ENCODE measurements at regions not wholly inside any gene's neighbourhood (a gene's known extent, or its start where the extent isn't known, plus 50 kb on each side); places are given as distances from the start of the nearest gene placed in this dataset.
A peak's percentile ranks its signal among the peaks of the same experiment; 100 is the strongest.

DNA sequence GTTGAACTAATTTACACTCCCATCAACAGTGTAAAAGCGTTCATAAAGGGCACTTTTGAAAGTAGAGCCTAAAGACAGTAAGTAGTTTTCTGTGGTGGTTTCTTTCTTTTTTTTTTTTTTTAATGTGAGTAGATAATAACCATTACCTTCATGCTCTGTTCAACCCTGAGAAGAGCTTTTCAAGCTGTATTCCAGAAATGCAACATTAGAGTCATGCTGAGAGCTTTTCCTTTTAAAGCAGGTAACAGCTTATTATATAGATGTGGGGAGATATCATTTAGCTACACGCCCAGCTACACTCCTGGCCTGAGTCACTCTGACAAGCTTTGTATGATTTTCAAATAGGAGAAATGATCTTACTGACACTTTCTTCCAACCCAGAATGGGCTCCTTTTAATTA lies 96.2 kb upstream of the ARHGEF26 start:
- H3K27me3 Mint-ChIP-seq (ENCODE audit: unreplicated experiment), result peaks cover 10% of the 10 kb centered on the region
- TF ChIP-seq, protein P1, sequence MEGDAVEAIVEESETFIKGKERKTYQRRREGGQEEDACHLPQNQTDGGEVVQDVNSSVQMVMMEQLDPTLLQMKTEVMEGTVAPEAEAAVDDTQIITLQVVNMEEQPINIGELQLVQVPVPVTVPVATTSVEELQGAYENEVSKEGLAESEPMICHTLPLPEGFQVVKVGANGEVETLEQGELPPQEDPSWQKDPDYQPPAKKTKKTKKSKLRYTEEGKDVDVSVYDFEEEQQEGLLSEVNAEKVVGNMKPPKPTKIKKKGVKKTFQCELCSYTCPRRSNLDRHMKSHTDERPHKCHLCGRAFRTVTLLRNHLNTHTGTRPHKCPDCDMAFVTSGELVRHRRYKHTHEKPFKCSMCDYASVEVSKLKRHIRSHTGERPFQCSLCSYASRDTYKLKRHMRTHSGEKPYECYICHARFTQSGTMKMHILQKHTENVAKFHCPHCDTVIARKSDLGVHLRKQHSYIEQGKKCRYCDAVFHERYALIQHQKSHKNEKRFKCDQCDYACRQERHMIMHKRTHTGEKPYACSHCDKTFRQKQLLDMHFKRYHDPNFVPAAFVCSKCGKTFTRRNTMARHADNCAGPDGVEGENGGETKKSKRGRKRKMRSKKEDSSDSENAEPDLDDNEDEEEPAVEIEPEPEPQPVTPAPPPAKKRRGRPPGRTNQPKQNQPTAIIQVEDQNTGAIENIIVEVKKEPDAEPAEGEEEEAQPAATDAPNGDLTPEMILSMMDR (IDR thresholded peaks at IDR 0.05), result no peak
- H3K9me3 Mint-ChIP-seq (ENCODE audit: unreplicated experiment), result no peaks in the 10 kb centered on the region
- no peaks in the 10 kb centered on the region for H3K36me3 Mint-ChIP-seq (ENCODE audit: unreplicated experiment)
- no peak overlapping the region for H3K27ac Mint-ChIP-seq (ENCODE audit: unreplicated experiment)
- peaks cover 2% of the 10 kb centered on the region for H3K4me1 Mint-ChIP-seq (ENCODE audit: unreplicated experiment)
- no peak for DNase-seq (ENCODE audit: extremely low spot score, unreplicated experiment)
- no peak overlapping the region for H3K4me3 Mint-ChIP-seq (ENCODE audit: unreplicated experiment)

DNA sequence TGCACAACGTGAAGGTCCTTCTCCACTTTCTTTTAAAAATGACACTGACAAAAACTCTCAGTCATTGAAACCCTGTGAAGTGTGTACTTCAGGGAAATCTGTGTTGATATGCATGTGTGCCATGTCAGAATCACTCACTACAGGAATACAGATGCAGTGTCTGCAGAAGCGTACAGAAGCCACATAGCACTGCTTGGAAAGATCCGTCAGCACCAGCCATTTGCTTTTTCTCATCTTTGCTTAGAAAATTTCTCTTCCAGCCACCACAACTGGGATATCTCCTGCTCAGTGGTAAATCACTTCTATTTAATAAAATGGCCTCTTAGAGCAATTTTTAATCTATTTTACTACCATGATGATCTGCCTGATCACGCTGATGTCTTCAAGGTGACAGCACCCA lies 91.3 kb upstream of the ARHGEF26 start:
- no peak overlapping the region for H3K27ac Mint-ChIP-seq (ENCODE audit: unreplicated experiment)
- H3K9me3 Mint-ChIP-seq (ENCODE audit: unreplicated experiment), result no peaks in the 10 kb centered on the region
- H3K27me3 Mint-ChIP-seq (ENCODE audit: unreplicated experiment), result peaks cover 5% of the 10 kb centered on the region
- DNase-seq (ENCODE audit: extremely low spot score, unreplicated experiment), result no peak
- H3K36me3 Mint-ChIP-seq (ENCODE audit: unreplicated experiment), result no peaks in the 10 kb centered on the region
- H3K4me3 Mint-ChIP-seq (ENCODE audit: unreplicated experiment), result no peak overlapping the region
- TF ChIP-seq, protein P1 (IDR thresholded peaks at IDR 0.05), result no peak
- no peaks in the 10 kb centered on the region for H3K4me1 Mint-ChIP-seq (ENCODE audit: unreplicated experiment)

DNA sequence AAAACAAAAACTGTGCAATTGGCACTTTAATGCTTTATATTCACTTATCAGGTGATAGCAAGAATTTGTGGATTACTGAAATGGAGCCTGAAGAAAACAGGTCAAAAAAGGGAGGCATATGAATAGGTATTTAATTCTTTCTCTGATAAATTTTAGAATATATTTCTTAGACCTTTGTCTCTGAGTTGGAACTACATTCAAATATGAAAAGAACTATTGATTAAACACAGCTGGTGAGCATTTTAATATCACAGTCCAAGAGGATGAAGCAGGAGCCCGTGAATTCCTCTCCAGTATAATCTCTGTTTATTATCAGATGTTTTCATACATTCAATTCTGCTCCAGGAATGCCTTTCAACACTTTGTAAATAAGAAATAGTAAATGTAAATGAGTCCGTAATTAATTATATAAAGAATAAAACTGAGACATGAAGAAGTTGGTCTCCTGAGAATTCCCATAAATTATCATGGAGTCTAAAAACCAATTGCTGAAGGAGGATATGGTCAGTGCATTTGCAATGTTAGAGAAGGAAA lies 86.3 kb upstream of the ARHGEF26 start:
- Mint-ChIP-seq H3K36me3 (ENCODE audit: unreplicated experiment) (no peaks in the 10 kb centered on the region), H3K4me1 (ENCODE audit: unreplicated experiment) (no peaks in the 10 kb centered on the region)
- DNase-seq (ENCODE audit: extremely low spot score, unreplicated experiment), result no peak

DNA sequence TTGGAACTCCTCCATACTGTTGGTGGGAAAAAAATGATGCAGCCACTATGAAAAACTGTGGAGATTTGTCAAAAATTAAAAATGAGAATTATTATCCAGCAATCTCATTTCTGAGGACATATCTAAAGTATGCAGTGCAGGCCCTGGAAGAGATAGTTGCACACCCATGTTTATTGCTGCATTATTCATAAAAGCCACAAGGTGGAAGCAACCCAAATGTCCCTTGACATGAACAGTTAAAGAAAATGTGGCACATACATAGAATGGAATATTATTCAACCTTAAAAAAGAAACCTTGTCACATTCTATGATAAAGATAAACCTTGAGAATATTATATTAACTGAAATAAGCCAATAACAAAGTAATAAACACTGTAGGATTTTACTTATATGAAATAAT lies 80.9 kb upstream of the ARHGEF26 start:
- H3K9me3 Mint-ChIP-seq (ENCODE audit: unreplicated experiment), result no peaks in the 10 kb centered on the region
- no peak for DNase-seq (ENCODE audit: extremely low spot score, unreplicated experiment)
- peaks cover 14% of the 10 kb centered on the region for H3K27me3 Mint-ChIP-seq (ENCODE audit: unreplicated experiment)

More for the DNA sequence above, 86.3 kb upstream of the ARHGEF26 start:
- TF ChIP-seq, protein P1 (IDR thresholded peaks at IDR 0.05), result no peak
- Mint-ChIP-seq H3K9me3 (ENCODE audit: unreplicated experiment) (no peaks in the 10 kb centered on the region), H3K27me3 (ENCODE audit: unreplicated experiment) (no peaks in the 10 kb centered on the region), H3K27ac (ENCODE audit: unreplicated experiment) (no peak overlapping the region), H3K4me3 (ENCODE audit: unreplicated experiment) (no peak overlapping the region)

DNA sequence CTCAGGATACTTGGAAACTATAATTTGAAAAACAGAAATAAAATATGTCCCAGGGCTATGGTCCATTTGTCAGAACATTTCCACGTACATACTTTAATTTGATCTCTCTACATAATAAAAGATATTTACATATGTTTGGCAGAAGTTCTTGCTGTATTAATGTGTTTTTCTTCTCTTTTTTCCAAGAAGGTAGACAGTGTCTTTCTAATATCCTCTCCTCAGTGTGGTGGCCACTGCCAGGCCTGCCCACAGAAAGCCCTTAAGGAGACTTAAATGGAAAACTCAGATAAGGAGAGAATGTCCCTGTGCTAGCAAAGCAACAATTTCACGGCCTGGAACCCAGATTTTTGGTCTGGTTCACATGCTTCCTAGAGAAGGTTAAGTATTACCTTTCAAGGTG lies 76.5 kb upstream of the ARHGEF26 start:
- TF ChIP-seq, protein P1 (IDR thresholded peaks at IDR 0.05), result no peak
- H3K27me3 Mint-ChIP-seq (ENCODE audit: unreplicated experiment), result peaks cover 14% of the 10 kb centered on the region
- no peak for DNase-seq (ENCODE audit: extremely low spot score, unreplicated experiment)
- no peaks in the 10 kb centered on the region for H3K9me3 Mint-ChIP-seq (ENCODE audit: unreplicated experiment)
- no peaks in the 10 kb centered on the region for H3K36me3 Mint-ChIP-seq (ENCODE audit: unreplicated experiment)
- no peaks in the 10 kb centered on the region for H3K4me1 Mint-ChIP-seq (ENCODE audit: unreplicated experiment)
- no peak overlapping the region for H3K4me3 Mint-ChIP-seq (ENCODE audit: unreplicated experiment)
- H3K27ac Mint-ChIP-seq (ENCODE audit: unreplicated experiment), result no peak overlapping the region

More for the DNA sequence above, 80.9 kb upstream of the ARHGEF26 start:
- TF ChIP-seq, protein P1 (IDR thresholded peaks at IDR 0.05), result peak; percentile 47
- Mint-ChIP-seq H3K4me3 (ENCODE audit: unreplicated experiment) (no peak overlapping the region), H3K27ac (ENCODE audit: unreplicated experiment) (no peak overlapping the region), H3K4me1 (ENCODE audit: unreplicated experiment) (no peaks in the 10 kb centered on the region), H3K36me3 (ENCODE audit: unreplicated experiment) (no peaks in the 10 kb centered on the region)
